ENCODE measurements at regions not wholly inside any gene's neighbourhood (a gene's known extent, or its start where the extent isn't known, plus 50 kb on each side); places are given as distances from the start of the nearest gene placed in this dataset.

- TF ChIP-seq POLR2A (IDR thresholded peaks at IDR 0.05) (no peak), CTCF (IDR thresholded peaks at IDR 0.05) (no peak)
- no peaks in the 10 kb centered on the region for H3K4me1 ChIP-seq
- no peaks in the 10 kb centered on the region for H3K36me3 ChIP-seq
- H3K9me3 ChIP-seq = peaks cover 0 to 3% (median 0%) of the 10 kb centered on the region in 4 donors
- H3K27ac ChIP-seq = no peak overlapping the region
- no peaks in the 10 kb centered on the region for H3K27me3 ChIP-seq
- no peak overlapping the region for H3K4me3 ChIP-seq
- DNase-seq = no peak
Measured at GRCh38 chr16:64240586-64240985, 881.3 kb downstream of the CDH11 start.

DNA sequence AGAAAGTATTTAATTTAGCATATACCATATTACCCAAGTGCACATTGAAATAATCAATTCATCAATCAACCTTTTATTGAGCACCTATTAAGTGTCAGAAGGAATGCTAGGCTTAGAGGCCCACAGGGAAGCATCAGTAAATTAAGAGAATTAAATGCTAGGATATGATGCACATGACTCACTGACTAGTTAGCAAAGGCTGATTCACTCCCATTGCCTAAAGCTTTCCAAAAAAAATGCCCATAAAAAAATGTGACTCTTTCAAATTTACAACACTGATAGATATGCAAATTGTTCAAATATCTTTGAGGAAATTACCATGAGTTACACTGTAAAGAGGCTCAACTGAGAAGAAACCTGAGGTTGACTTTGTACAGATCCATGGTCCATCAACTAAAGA is 883.3 kb downstream of the CDH11 start:
- H3K4me3 ChIP-seq = no peak overlapping the region
- no peak overlapping the region for H3K27ac ChIP-seq
- no peak for TF ChIP-seq POLR2A (IDR thresholded peaks at IDR 0.05)
- TF ChIP-seq CTCF (IDR thresholded peaks at IDR 0.05) = no peak
- DNase-seq = no peak
- no peaks in the 10 kb centered on the region for H3K4me1 ChIP-seq
- no peaks in the 10 kb centered on the region for H3K36me3 ChIP-seq
- H3K27me3 ChIP-seq = no peaks in the 10 kb centered on the region
- H3K9me3 ChIP-seq = no peaks in the 10 kb centered on the region

DNA sequence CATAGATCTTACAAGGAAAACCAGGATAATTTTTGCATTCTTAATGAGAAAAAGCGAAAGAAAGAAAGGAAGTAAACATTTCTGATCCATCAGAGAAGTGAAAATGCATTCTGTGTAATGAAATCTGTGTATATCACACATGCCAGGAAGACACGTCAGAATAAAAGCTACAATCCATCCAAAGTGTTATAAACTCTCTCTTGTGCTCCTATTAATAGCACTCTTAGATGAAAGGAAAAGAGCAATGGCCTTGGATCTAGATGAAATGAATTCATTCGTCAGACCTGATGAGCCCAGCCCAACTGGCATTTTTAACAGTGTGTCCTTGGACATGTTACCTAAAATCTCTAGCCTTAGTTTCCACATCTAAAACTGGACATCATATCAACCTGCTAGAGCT is 885.5 kb downstream of the CDH11 start:
- H3K27me3 ChIP-seq = no peaks in the 10 kb centered on the region
- DNase-seq = no peak
- no peak overlapping the region for H3K27ac ChIP-seq
- no peaks in the 10 kb centered on the region for H3K4me1 ChIP-seq
- H3K36me3 ChIP-seq = no peaks in the 10 kb centered on the region
- no peak overlapping the region for H3K4me3 ChIP-seq
- no peak for TF ChIP-seq POLR2A (IDR thresholded peaks at IDR 0.05)
- TF ChIP-seq CTCF (IDR thresholded peaks at IDR 0.05) = no peak
- no peaks in the 10 kb centered on the region for H3K9me3 ChIP-seq

DNA sequence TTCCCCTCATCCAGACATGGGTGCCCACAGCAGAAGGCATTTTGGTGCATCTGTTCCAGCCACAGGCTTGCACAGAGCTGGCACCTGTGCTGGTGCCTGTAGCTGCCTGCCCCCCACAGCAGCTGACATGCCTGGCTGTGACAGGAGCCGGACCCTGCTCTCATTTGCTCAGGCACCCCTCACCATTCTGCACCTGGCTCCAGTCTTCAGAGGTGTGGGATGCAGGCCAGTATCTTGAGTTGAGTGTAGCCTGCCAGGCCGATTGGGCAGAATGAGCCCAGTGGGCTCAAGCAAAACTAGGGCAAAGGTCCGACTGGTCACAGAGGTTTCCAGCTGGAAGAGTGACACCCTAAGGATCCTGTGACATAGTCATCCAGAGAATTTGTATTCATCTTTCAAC is 887.7 kb downstream of the CDH11 start:
- H3K4me1 ChIP-seq = no peaks in the 10 kb centered on the region
- no peaks in the 10 kb centered on the region for H3K9me3 ChIP-seq
- no peaks in the 10 kb centered on the region for H3K36me3 ChIP-seq
- H3K27me3 ChIP-seq = no peaks in the 10 kb centered on the region
- no peak for DNase-seq
- no peak overlapping the region for H3K4me3 ChIP-seq
- no peak for TF ChIP-seq POLR2A (IDR thresholded peaks at IDR 0.05)
- TF ChIP-seq CTCF (IDR thresholded peaks at IDR 0.05) = no peak
- no peak overlapping the region for H3K27ac ChIP-seq

- DNase-seq = no peak
Measured at GRCh38 chr16:64225696-64226095, 896.2 kb downstream of the CDH11 start.

More at GRCh38 chr16:64225696-64226095, 896.2 kb downstream of the CDH11 start:
- Histone ChIP-seq H3K27me3 (no peaks in the 10 kb centered on the region), H3K36me3 (no peaks in the 10 kb centered on the region), H3K9me3 (no peaks in the 10 kb centered on the region), H3K4me3 (no peak overlapping the region), H3K27ac (no peak overlapping the region), H3K4me1 (no peaks in the 10 kb centered on the region)
- TF ChIP-seq POLR2A (IDR thresholded peaks at IDR 0.05) (no peak), CTCF (IDR thresholded peaks at IDR 0.05) (no peak)
